ENCODE measurements at regions not wholly inside any gene's neighbourhood (a gene's known extent, or its start where the extent isn't known, plus 50 kb on each side); places are given as distances from the start of the nearest gene placed in this dataset.

GRCh38 chr6:166684866-166685265 is 57.8 kb upstream of the RPS6KA2 start:
- no peaks in the 10 kb centered on the region for H3K79me2 ChIP-seq (ENCODE audit: control insufficient read depth, insufficient read depth, low read length)
- TF ChIP-seq CTCF (IDR thresholded peaks at IDR 0.05; ENCODE audit: extremely low read depth in 1 of 2, insufficient read depth in 1 of 2, low read depth in 1 of 2, low read length in 2 of 2), result no peak
- TF ChIP-seq POLR2AphosphoS5 (IDR thresholded peaks at IDR 0.05; ENCODE audit: insufficient read depth, low read depth, low read length), result no peak
- no peak for TF ChIP-seq EZH2 (IDR thresholded peaks at IDR 0.05; ENCODE audit: borderline replicate concordance, low read depth, low read length, severe bottlenecking)
- DNase-seq (ENCODE audit: low read depth, low spot score) (no peak), FAIRE-seq (no peak)
- H3K27me3 ChIP-seq (ENCODE audit: control insufficient read depth in 2 of 2, insufficient read depth in 2 of 2, low read length in 2 of 2), result no peaks in the 10 kb centered on the region
- H3K27ac ChIP-seq (ENCODE audit: insufficient read depth, low read depth, low read length), result no peak overlapping the region
- H4K20me1 ChIP-seq (replicated peaks; ENCODE audit: control insufficient read depth, extremely low read depth, insufficient read depth, low read length), result no peaks in the 10 kb centered on the region
- H3K9me3 ChIP-seq (replicated peaks; ENCODE audit: control insufficient read depth, insufficient read depth, low read length), result no peaks in the 10 kb centered on the region
- no peak overlapping the region for H3K9ac ChIP-seq (replicated peaks; ENCODE audit: extremely low read depth, insufficient read depth, low read length)
- H3K4me2 ChIP-seq (ENCODE audit: insufficient read depth, low read length), result no peak overlapping the region
- peaks cover 14% of the 10 kb centered on the region for H3K4me1 ChIP-seq (ENCODE audit: control insufficient read depth, extremely low read depth, insufficient read depth, low read length)
- POLR2A ChIA-PET, result no interaction called here
- no peaks in the 10 kb centered on the region for H3K36me3 ChIP-seq (ENCODE audit: control insufficient read depth in 2 of 2, extremely low read depth in 1 of 2, insufficient read depth in 2 of 2, low read length in 2 of 2)
- CTCF ChIA-PET, result interaction anchor here (0.6 to 1.4 kb wide), 2 partner anchors 19 to 23 kb away, joined by 3 read pairs; no protein-coding TSS in a partner anchor
- no peak overlapping the region for H3K4me3 ChIP-seq (replicated peaks in 1 of 3; ENCODE audit: insufficient read depth in 1 of 3, low read depth in 1 of 3, low read length in 3 of 3)
- H2AFZ ChIP-seq (ENCODE audit: low read depth, low read length), result no peak overlapping the region
- no TSS peak for BruUV-seq (replicated peaks)
- H3K9me1 ChIP-seq (replicated peaks; ENCODE audit: control insufficient read depth, extremely low read depth, insufficient read depth, low read length), result no peaks in the 10 kb centered on the region
- dilution Hi-C loops (cut with MboI; ENCODE audit: extremely low pct_ligation_motif_present, low sequenced_read_pairs) (no loop called here), intact Hi-C loops (cut with micrococcal nuclease) (no loop called here)

- POLR2A ChIA-PET, result no interaction called here
- Histone ChIP-seq H3K9me3 (replicated peaks; ENCODE audit: control insufficient read depth, insufficient read depth, low read length) (no peaks in the 10 kb centered on the region), H3K4me3 (replicated peaks in 1 of 3; ENCODE audit: insufficient read depth in 1 of 3, low read depth in 1 of 3, low read length in 3 of 3) (no peak overlapping the region), H3K9me1 (replicated peaks; ENCODE audit: control insufficient read depth, extremely low read depth, insufficient read depth, low read length) (no peaks in the 10 kb centered on the region), H3K9ac (replicated peaks; ENCODE audit: extremely low read depth, insufficient read depth, low read length) (no peak overlapping the region), H2AFZ (ENCODE audit: low read depth, low read length) (no peak overlapping the region), H3K4me2 (ENCODE audit: insufficient read depth, low read length) (no peak overlapping the region), H3K36me3 (ENCODE audit: control insufficient read depth in 2 of 2, extremely low read depth in 1 of 2, insufficient read depth in 2 of 2, low read length in 2 of 2) (no peaks in the 10 kb centered on the region), H3K27me3 (ENCODE audit: control insufficient read depth in 2 of 2, insufficient read depth in 2 of 2, low read length in 2 of 2) (no peaks in the 10 kb centered on the region), H3K4me1 (ENCODE audit: control insufficient read depth, extremely low read depth, insufficient read depth, low read length) (peaks cover 14% of the 10 kb centered on the region), H3K79me2 (ENCODE audit: control insufficient read depth, insufficient read depth, low read length) (no peaks in the 10 kb centered on the region), H4K20me1 (replicated peaks; ENCODE audit: control insufficient read depth, extremely low read depth, insufficient read depth, low read length) (no peaks in the 10 kb centered on the region), H3K27ac (ENCODE audit: insufficient read depth, low read depth, low read length) (peak overlapping the region; percentile 66)
- DNase-seq (ENCODE audit: low read depth, low spot score) (no peak), FAIRE-seq (no peak)
- TF ChIP-seq POLR2AphosphoS5 (IDR thresholded peaks at IDR 0.05; ENCODE audit: insufficient read depth, low read depth, low read length) (no peak), GATA2 (IDR thresholded peaks at IDR 0.05; ENCODE audit: insufficient read depth, insufficient read length, low read depth, low read length) (no peak), MAX (IDR thresholded peaks at IDR 0.05; ENCODE audit: insufficient read depth, insufficient read length) (no peak), CTCF (IDR thresholded peaks at IDR 0.05; ENCODE audit: extremely low read depth in 1 of 2, insufficient read depth in 1 of 2, low read depth in 1 of 2, low read length in 2 of 2) (no peak), JUN (IDR thresholded peaks at IDR 0.05; ENCODE audit: borderline replicate concordance, insufficient read depth, insufficient read length, low read depth) (no peak), EZH2 (IDR thresholded peaks at IDR 0.05; ENCODE audit: borderline replicate concordance, low read depth, low read length, severe bottlenecking) (no peak), POLR2A (IDR thresholded peaks at IDR 0.05; ENCODE audit: low read depth, low read length) (no peak)
- dilution Hi-C loops (cut with MboI; ENCODE audit: extremely low pct_ligation_motif_present, low sequenced_read_pairs), result no loop called here
- intact Hi-C loops (cut with micrococcal nuclease), result no loop called here
- CTCF ChIA-PET, result interaction anchor here (1.0 to 1.4 kb wide), 2 partner anchors 22 to 29 kb away, joined by 3 read pairs; no protein-coding TSS in a partner anchor
- BruUV-seq (replicated peaks), result no TSS peak
These were observed 57.1 kb upstream of the RPS6KA2 start for GRCh38 chr6:166684170-166684569.

Data from endothelial cell of umbilical vein (primary cell).